Right atrium auricular region (tissue), 2 donors: ENCODE measurements at regions not wholly inside any gene's neighbourhood (a gene's known extent, or its start where the extent isn't known, plus 50 kb on each side); places are given as distances from the start of the nearest gene placed in this dataset.

ENCODE experiments used
- DNase-seq: peaks from one replicate; pipeline ENCODE4 v3.0.0-alpha.2; 2019; ENCODE audit warnings: low spot score
- H3K27ac ChIP-seq, 2 donors: fragments of 200-600 bp; sonication (generic); 1 replicate in 1 of 2; 2 replicates in 1 of 2; pipeline ENCODE4 v1.5.1; 2016 to 2019
- H3K27me3 ChIP-seq, 2 donors: fragments of 200-600 bp; sonication (generic); one replicate each; pipeline versions ENCODE4 v1.5.1 to v1.6.0; 2017 to 2019
- H3K36me3 ChIP-seq: fragments of 200-600 bp; sonication (generic); one replicate; pipeline ENCODE4 v1.5.1; 2016
- H3K4me1 ChIP-seq, 2 donors: fragments of 200-600 bp; sonication (generic); one replicate each; pipeline versions ENCODE4 v1.5.1 to v1.6.0; 2017 to 2019
- H3K4me3 ChIP-seq, 2 donors: fragments of 200-600 bp; sonication (generic); 1 replicate in 1 of 2; 2 replicates in 1 of 2; pipeline ENCODE4 v1.5.1; 2017 to 2019; ENCODE audit warnings: mild to moderate bottlenecking in 1 of 2, moderate library complexity in 1 of 2
- H3K9me3 ChIP-seq, 2 donors: fragments of 200-600 bp; sonication (generic); one replicate each; pipeline ENCODE4 v1.5.1; 2019
- CTCF ChIP-seq, 2 donors: fragments of 200-600 bp; sonication (generic); IDR thresholded peaks; one replicate each; pipeline ENCODE4 v1.5.1; 2019; ENCODE audit warnings: antibody characterized with exemption in 2 of 2

DNA sequence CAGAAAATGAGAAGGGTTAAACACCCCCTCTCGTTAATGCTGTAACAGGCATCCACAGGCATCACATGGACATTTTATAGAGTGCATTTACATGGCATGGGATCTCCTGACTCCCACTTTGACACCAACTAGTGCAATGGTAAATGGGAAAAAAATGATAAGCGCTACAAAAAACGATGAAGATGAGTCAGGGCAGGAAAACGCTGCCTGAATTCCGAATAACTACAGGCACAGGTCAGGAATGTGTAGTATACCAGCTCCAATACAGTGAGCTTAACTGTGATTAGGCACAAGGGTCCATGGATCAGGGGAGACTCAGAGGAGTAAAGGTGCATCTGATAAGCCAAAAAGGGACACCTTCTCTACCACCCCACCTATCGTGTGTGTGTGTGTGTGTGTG lies 223.6 kb downstream of the FOXO1 start:
- H3K27me3 ChIP-seq = no peaks in the 10 kb centered on the region
- no peaks in the 10 kb centered on the region for H3K9me3 ChIP-seq
- TF ChIP-seq CTCF (IDR thresholded peaks at IDR 0.05) = no peak
- peaks cover 0 to 62% of the 10 kb centered on the region in 2 donors for H3K4me1 ChIP-seq
- no peak for DNase-seq
- H3K27ac ChIP-seq = no peak overlapping the region
- no peaks in the 10 kb centered on the region for H3K36me3 ChIP-seq
- H3K4me3 ChIP-seq = no peak overlapping the region

- DNase-seq = no peak
- Histone ChIP-seq H3K9me3 (peaks cover 0 to 3% of the 10 kb centered on the region in 2 donors), H3K27ac (no peak overlapping the region), H3K36me3 (no peaks in the 10 kb centered on the region), H3K27me3 (no peaks in the 10 kb centered on the region), H3K4me3 (no peak overlapping the region), H3K4me1 (peaks cover 0 to 50% of the 10 kb centered on the region in 2 donors)
- TF ChIP-seq CTCF (IDR thresholded peaks at IDR 0.05) = no peak
Measured at GRCh38 chr13:40444241-40444640, 222.2 kb downstream of the FOXO1 start.

- peak; percentile 68 for DNase-seq
- Histone ChIP-seq H3K4me1 (peaks cover 0 to 37% of the 10 kb centered on the region in 2 donors), H3K36me3 (no peaks in the 10 kb centered on the region), H3K9me3 (peaks cover 0 to 10% of the 10 kb centered on the region in 2 donors), H3K27ac (no peak overlapping the region), H3K4me3 (no peak overlapping the region), H3K27me3 (no peaks in the 10 kb centered on the region)
- TF ChIP-seq CTCF (IDR thresholded peaks at IDR 0.05) = no peak
Measured at GRCh38 chr13:40445557-40445990, 220.9 kb downstream of the FOXO1 start.

- H3K4me1 ChIP-seq = peaks cover 0 to 29% of the 10 kb centered on the region in 2 donors
- no peaks in the 10 kb centered on the region for H3K36me3 ChIP-seq
- DNase-seq = no peak
- no peak overlapping the region for H3K4me3 ChIP-seq
- TF ChIP-seq CTCF (IDR thresholded peaks at IDR 0.05) = no peak
- H3K9me3 ChIP-seq = peaks cover 0 to 10% of the 10 kb centered on the region in 2 donors
- no peaks in the 10 kb centered on the region for H3K27me3 ChIP-seq
- no peak overlapping the region for H3K27ac ChIP-seq
Measured at GRCh38 chr13:40446365-40446764, 220.1 kb downstream of the FOXO1 start.

DNA sequence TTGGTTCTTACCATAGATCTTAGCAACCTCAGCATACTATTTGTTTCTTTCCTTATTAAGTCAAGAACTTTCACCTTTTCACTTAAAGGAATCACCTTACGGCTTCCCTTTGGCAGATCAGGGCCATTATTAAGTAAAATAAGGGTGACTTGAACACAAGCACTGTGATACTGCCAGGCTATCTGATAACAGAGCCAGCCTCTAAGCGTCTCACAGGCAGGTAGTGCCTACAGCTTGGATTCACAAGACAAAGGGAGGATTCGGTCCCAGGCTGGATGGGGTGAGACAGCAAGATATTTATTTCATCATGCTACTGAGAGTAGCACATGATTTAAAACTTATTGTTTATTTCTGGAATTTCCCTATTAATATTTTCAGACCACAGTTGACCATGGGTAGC lies 218.6 kb downstream of the FOXO1 start:
- Histone ChIP-seq H3K27me3 (no peaks in the 10 kb centered on the region), H3K4me3 (no peak overlapping the region), H3K27ac (no peak overlapping the region), H3K36me3 (no peaks in the 10 kb centered on the region), H3K4me1 (peaks cover 0 to 14% of the 10 kb centered on the region in 2 donors), H3K9me3 (peaks cover 0 to 10% of the 10 kb centered on the region in 2 donors)
- TF ChIP-seq CTCF (IDR thresholded peaks at IDR 0.05) = no peak
- DNase-seq = no peak

GRCh38 chr13:40452038-40452666 lies 214.3 kb downstream of the FOXO1 start:
- H3K9me3 ChIP-seq = peaks cover 0 to 10% of the 10 kb centered on the region in 2 donors
- peaks cover 0 to 5% of the 10 kb centered on the region in 2 donors for H3K4me1 ChIP-seq
- no peak for TF ChIP-seq CTCF (IDR thresholded peaks at IDR 0.05)
- no peak overlapping the region for H3K27ac ChIP-seq
- no peaks in the 10 kb centered on the region for H3K27me3 ChIP-seq
- DNase-seq = no peak
- no peak overlapping the region for H3K4me3 ChIP-seq
- no peaks in the 10 kb centered on the region for H3K36me3 ChIP-seq
